Stimulated activated CD8-positive, alpha-beta memory T cell treated with anti-CD3 and anti-CD28 coated beads, Interleukin-2, amount 100 ng/mL, for 1 hour (primary cell): ENCODE measurements at regions not wholly inside any gene's neighbourhood (a gene's known extent, or its start where the extent isn't known, plus 50 kb on each side); places are given as distances from the start of the nearest gene placed in this dataset.
"Not testable (repeated sequence)": the region's sequence is repeated elsewhere in the genome, so short reads cannot be mapped to it uniquely, and the experiment has no call there.

Experiments
- DNase-seq, 2 donors: peaks; one replicate each; pipeline ENCODE4 v3.0.0-alpha.2; 2020; ENCODE audit warnings: low read depth in 2 of 2

GRCh38 chr17:72446525-72447250, 325.9 kb downstream of the SOX9 start:
- DNase-seq: no peak

- no peak for DNase-seq
Measured at GRCh38 chr17:72447251-72447640, 326.4 kb downstream of the SOX9 start.

DNA sequence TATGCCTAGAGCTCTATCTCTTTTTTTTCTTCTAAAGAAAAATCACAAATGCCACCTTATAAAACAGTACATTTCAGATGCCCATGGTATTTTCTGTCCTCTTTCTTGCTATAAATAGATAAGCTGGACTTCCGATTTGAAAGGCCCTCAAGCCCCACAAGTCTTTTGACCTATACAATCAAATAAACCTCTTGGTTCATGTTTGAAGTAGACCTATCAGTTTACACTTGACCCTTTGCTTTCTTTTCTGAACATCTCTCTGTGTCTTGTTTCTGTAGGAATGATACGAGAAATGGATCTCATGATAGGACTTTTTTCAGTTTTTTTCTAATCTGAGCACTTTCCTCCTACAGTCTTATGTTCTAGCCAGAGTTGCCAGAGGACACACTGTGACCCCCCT, 327.2 kb downstream of the SOX9 start:
- DNase-seq: no peak

DNA sequence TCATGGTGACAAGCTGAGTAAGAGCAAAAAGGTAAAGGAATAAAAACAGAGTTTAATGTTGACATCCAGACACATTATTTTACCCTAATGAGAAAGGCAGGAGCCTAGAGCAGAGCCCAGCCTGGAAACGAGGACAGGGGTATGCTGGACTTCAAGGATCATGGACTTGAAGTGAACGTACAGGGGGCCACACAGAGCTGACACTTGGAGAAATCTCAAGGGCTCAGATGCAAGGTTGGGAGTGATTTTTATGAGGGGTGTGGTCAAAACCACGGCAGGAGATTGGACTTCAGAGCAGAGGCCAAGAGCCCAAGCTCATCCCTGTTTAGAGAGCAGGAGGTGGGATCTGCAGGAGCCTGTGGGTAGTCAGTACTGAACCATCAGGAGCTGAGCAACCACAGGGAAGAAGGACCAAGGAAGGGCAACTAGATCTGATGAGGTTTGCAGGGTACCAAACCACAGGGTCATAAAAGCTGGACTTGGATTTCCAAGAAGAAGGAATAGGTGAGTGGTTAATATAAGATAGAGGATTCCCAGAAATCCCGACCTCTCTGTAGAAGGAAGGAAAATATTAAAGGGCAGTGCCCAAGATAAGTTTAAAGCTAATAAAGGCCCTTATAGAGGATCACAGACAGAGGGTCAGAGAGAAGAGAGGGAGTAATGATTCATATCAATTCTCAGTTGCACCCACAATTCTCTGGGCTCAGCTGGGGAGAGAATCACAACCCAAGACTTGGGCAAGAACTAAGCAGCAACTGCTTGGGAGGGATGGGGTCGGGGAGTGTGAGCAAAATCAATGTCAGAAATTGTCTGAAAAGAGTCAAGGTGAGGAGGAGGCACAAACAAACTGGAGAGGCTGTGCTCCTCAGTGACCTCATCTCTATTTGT, 331.7 kb downstream of the SOX9 start:
- no peak for DNase-seq

- no peak for DNase-seq
Measured at GRCh38 chr17:72454342-72454741, 333.5 kb downstream of the SOX9 start.

GRCh38 chr17:72455562-72455961, 334.7 kb downstream of the SOX9 start:
- DNase-seq: no peak

GRCh38 chr17:72456075-72456474, 335.3 kb downstream of the SOX9 start:
- no peak for DNase-seq

DNA sequence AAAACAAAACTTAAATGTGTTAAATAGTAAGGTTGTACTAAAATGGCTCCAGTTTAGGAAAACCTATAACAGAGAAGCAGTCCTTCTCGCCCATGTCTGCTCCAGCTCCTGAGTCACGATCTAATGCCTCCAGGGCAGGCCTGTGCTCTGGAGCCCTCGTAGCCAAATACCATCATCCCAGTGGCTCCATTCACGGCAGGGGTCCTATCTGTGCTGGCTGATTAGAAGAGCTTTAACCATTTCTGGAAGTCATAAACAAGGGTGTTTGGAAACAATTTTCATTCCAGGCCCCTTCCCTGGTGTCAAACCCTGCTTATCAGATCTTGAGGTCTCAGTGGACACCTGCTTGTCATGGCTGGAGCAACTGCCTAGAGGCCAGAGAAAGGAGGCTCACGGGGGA, 336.9 kb downstream of the SOX9 start:
- no peak for DNase-seq

DNA sequence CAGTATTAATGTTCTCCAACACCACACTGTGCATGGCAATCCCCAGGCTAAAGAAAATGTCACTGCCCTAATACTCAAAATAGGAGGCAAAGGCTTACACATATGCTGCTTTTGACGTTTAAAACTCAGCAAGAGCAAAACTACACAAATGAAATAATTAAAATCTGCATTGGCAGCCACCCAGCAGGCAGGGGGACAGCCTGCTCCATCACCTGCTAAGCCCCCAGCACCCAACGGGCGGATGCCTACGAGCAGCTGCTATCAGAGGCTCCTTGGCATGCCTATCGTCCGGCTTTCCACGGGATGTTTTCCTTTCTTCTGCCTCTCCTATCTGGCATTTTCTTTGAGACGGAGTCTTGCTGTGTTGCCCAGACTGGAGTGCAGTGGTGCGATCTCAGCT, 337.5 kb downstream of the SOX9 start:
- DNase-seq: no peak

DNA sequence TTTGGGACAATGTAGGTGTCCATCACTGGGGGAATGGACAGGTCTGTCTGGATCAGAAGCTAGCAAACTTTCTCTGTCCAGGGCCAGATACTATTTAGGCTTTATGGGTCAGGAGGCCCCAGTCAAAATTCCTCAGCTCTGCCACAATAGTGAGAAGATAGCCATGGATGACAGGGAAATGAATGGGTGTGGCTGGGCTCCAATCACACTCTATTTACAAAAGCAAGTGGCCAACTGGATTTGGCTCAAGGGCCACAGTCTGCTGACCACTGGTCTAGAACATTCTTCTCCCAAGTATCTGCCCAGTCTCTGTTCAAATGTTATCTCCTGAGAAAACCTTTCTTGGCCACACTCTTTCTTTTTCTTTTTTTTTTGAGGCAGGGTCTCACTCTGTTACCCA, 339.9 kb downstream of the SOX9 start:
- no peak for DNase-seq

- no peak for DNase-seq
Measured at GRCh38 chr17:72461757-72462156, 340.9 kb downstream of the SOX9 start.

- DNase-seq: no peak
Measured at GRCh38 chr17:72462407-72462806, 341.6 kb downstream of the SOX9 start.

GRCh38 chr17:72462814-72463213, 342.0 kb downstream of the SOX9 start:
- DNase-seq: no peak

GRCh38 chr17:72463287-72464102, 342.7 kb downstream of the SOX9 start:
- no peak for DNase-seq

DNA sequence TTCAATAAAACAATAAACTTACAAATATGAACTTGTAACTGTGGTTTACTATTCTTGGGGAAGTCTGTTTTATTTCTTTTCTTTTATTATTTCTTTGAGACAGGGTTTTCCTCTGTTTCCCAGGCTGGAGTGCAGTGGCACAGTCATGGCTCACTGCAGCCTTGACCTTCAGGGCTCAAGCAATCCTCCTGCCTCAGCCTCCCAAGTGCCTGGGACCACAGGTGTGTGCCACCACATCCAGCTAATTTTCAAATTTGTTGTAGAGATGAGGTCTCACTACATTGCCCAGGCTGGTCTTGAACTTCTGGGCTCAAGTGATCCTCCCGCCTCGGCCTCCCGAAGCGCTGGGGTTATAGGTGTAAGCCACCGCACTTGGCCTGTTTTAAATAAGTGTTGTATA, 343.4 kb downstream of the SOX9 start:
- DNase-seq: not testable (repeated sequence)

- no peak for DNase-seq
Measured at GRCh38 chr17:72465191-72466024, 344.6 kb downstream of the SOX9 start.

DNA sequence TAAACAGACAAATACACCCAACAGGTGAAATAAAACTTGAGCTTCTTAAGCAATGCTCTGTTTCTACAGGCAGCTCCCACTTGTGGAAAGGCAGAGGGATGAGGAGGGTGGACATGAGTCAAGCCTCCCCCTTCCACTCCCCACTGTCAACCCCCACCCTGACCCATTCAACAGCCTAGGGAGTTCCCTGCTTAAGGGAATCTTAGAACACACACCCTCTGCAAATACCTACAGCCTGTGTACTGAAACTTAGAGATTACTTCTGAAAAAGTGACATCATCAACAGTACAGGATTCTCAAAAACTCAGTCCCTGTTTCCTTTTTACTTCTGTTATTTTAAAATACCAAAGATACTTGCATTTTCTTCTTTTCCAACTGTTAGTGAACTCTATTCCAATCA, 345.4 kb downstream of the SOX9 start:
- no peak for DNase-seq

GRCh38 chr17:72466606-72467005, 345.8 kb downstream of the SOX9 start:
- no peak for DNase-seq

DNA sequence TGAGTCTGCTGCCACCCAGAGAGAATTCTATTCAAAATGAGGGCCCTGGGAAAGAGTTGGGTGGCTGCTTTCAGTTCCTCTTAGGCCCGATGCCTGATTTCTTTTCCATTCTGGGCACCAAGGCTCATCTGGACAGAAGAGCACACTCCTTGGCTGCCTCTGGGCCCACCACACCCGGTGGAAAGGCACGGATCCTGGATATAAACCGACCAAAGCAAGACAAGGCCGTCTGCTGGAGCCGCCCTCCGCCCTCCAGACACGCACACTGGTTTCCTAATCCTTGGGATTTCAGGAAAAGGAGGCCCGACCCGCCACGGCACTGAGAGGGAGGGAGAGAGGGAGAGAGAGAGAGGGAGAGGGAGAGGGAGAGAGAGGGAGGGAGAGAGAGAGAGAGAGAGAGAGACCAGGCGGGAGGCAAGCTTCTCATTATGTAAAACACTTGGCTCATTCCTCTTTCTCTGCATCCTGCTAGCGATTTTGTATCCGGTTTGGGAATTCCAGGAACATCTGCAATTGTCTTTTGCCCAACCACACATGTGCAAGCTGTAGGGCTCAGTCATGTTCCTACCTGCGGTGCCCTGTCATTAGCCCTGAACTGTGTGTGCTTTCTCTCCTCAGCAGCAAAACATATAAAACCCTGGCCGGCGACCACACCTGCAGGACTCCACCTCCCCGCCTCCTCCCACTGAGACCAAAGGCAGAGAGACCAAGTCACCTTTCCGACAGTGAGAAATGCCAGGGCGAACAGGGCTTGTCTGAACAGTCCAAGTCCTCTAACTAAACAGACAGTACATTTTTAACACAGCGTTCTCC, 347.2 kb downstream of the SOX9 start:
- DNase-seq: no peak

GRCh38 chr17:72468841-72469240, 348.0 kb downstream of the SOX9 start:
- no peak for DNase-seq
